Tongue (tissue), 1 donor: ENCODE measurements at regions not wholly inside any gene's neighbourhood (a gene's known extent, or its start where the extent isn't known, plus 50 kb on each side); places are given as distances from the start of the nearest gene placed in this dataset.
"Not testable (repeated sequence)": the region's sequence is repeated elsewhere in the genome, so short reads cannot be mapped to it uniquely, and the experiment has no call there.

Experiments used
- DNase-seq: peaks from one replicate; pipeline ENCODE4 v3.0.0-alpha.2; 2015

DNA sequence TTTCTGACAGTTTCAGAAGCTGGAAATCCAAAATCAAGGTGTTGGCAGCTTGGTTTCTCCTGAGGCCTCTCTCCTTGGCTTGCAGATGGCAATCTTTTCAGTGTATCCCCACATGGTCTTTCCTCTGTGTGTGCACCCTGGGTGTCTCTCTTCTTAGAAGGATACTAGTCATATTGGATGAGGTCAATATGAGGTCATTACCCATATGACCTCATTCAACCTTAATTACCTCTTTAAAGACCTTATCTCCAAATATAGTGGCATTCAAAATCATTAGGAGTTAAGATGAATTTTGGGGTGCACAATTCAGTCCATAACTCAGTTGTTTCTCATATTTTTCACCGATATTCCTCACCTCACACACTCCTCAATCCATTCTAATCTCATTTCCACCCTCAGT is 92.4 kb upstream of the TGM3 start:
- no peak for DNase-seq

DNA sequence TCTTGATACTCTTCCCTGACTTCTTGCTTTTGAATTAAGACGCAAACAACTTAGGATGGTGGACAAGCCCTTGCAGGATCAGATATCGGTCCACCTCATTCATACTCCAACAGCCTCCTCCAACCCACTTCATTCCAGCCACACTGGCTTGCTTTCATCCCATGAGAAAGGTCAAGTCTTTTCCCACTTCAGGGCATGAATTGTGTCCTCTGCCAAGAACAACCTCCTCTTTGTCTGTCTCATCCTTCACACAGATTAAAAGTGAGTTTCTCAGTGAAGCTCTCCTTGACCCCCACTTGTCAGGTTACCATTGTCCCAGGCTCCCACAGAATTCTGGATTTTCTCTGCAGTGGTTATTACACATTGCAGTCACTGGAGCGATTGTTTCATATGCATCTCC is 91.8 kb upstream of the TGM3 start:
- DNase-seq, result no peak

DNA sequence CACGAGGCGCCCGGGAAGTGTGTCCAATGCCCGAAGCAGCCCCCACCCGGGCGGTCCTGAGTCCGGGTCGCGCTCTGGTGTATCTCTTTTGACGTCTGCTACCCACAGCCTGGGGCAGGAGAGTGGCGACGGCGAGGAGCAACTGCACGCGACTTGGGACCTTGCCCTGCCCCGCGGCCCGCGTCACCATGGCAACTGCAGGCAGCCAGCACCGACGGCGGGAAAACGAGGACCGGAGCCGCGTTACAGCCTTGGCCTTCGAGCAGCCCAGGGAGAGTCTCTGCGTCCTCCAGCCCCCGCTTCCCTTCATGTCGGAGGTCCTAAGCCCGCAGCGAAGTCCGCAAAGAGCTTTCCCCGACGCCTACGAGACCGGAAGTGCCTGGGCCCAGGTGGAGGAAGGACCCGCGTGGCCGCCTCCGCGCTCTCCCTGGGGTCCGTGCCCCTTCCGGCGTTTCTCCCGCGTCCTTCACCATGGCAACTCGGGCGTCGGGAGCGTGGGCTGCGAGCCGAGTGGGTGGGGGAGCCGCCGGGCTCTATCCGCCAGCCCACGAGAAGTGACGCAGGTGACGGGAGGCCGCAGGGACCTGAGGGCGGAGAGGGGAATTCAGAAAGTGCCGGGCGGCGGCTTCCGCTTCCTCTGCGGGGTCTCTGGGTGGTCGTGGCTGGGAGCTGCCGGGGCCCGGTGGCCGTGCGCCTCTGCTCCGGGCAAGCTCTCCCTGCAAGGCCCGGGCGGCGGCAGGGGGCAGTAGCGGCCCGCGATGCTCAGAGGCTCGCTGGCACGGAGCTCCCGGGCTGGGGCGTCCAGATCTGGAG is 88.6 kb upstream of the TGM3 start:
- peak; percentile 83 for DNase-seq

DNA sequence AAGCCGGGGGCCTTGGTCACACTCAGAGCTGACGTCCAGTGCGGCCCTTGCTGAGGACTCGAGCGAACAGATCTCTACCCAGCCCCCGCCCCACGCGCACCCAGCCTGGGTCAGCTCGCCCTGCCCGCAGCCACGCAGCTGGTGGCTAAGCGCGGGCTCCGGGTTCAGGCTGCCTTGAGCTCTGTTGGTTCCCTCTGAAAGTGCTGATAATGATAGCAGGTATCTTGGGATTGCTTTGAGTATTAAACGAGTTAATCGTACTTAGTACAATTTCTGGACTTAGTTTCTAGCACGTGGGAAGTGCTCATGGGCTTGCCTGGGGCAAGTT is 88.1 kb upstream of the TGM3 start:
- no peak for DNase-seq

GRCh38 chr20:2208897-2209296 is 86.9 kb upstream of the TGM3 start:
- no peak for DNase-seq

DNA sequence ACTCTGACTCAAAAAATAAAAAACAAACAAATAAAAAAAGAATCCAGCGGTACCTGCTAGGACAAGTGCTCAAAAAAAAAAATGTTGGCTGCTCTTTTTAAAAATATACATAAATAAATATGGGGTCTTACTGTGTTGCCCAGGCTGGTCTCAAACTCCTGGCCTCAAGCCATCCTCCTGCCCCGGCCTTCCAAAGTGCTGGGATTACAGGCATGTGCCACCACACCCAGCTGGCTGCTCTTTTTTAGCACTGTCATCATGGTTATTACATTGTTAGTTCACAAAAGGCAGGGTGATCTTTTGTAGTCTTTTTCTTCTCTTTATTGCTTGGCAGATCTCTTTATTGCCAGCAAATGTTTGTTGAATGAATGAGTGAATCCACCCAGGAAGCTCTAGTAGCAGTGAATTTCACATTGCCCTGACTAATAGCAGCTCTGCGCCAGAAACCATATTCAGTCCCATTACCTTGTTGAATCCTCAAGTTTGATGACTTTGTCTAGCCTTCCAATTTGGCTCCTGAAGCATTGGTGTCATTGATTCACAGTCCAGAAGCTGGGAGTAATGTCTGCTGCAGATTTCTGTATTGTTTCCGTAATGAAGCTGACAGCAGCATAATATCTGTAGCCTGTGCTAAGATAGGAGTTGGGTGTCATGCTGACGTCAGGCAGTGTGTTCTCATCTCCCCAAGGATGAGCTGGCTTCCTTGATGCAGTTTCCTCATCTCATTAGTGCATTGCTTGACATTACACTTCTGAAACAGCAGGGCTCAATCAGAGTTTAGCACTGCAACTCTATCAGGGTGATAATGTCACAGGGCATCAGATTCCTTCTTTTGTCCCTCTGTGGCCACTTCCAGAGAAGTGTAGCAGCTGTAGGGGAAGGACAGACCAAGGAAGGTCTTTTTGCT is 84.9 kb upstream of the TGM3 start:
- peak; percentile 27 for DNase-seq

DNA sequence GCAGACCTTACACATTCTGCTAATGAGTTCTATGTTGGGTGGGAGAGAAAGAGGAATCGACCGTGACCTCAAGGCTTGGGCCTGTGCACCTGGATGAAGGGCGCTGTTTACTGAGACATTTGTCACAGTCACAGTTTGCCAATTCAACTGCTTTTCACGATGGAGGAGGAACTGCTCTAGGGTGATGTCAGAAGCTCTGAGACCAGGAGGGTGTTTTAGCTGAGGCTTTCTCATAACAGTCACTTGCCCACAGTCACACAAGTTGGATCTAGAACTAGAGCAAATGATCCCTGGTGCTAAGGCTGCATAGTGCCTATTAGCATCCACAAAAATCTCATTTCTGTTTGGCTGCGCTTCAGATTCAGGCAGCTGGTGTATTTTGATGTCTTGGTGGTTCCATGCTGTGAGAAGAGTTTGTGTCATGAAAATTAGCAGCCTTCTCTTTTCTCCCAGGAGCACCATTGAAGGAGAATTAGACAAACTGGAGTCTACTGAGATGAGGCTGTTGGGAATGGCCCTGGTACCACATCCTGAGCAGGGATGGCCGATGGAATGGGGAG is 83.3 kb upstream of the TGM3 start:
- peak; percentile 15 for DNase-seq

DNA sequence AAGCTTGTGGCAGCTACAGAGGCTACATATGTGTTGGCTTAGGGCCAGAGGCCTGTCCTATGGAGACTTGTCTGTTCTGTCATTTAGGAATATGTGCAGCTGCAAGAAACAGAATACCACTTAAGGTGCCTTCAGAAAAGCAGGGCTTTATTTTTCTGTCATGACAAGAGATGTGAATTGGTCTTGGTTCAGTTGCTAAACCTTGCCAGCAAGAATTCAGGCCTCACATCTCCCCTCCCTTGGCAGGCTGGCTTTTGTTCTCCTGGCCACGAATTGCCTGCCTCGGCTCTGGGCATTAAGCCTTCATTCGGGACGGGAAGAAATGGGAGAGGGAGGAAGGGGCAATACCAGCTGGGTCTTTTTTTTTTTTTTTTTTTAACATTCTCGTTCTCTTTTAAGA is 82.4 kb upstream of the TGM3 start:
- DNase-seq, result peak; percentile 57

- DNase-seq, result no peak
These were observed 77.8 kb upstream of the TGM3 start for GRCh38 chr20:2217857-2218539.

DNA sequence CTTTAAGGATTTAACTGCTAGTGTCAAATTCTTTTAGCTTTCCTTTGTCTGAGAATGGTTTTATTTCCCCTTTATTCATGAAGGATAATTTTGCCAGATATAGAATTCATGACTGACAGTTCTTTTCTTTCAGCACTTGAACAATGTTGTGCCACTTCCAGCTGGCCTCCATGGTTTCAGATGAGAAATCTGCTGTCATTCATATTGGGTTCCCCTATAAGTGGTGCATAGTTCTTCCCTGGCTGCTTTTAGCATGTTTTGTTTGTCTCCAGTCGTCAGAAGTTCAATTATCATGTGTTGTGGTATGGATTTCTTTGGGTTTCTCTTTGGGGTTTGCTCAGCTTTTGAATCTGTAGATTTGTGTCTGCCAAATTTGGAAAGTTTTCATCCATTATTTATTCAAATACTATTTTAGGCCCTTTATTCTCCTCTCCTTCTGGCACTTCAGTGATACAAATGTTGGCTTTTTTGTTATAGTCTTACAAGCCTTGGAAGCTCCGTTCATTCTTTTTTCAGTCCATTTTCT is 76.3 kb upstream of the TGM3 start:
- DNase-seq, result no peak

- DNase-seq, result no peak
These were observed 75.5 kb upstream of the TGM3 start for GRCh38 chr20:2220298-2220697.

- DNase-seq, result no peak
These were observed 73.9 kb upstream of the TGM3 start for GRCh38 chr20:2221921-2222320.

DNA sequence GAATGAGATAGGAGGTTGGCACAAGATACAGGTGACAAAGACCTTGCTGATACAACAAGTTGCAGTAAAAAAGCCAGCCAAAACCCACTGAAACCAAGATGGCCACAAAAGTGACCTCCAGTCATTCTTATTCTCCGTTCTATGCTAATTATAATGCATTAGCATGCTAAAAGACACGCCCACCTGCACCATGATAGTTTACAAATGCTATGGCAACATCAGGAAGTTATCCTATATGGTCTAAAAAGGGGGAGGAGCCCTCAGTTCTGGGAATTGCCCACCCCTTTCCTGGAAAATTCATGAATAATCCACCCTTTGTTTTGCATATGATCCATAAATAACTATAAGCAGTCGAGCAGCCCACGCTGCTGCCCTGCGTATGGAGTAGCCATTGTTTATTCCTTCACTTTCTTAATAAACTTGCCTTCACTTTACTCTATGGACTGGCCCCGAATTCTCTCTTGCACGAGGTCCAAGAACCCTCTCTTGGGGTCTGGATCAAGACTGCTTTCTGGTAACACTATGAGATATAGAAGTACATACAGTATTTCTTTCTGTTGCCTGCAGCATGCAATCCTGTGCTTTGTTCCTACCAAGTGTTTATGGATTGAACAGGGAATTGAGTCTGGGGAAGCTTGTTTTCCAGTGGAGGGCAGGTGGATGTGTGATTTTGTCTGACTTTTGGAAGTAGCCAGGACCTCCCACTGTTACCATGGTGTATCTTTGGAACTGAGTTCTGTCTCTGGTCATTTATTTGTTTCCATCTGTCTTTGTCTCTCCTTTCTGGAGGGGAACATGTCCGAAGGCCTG is 72.0 kb upstream of the TGM3 start:
- DNase-seq, result no peak

DNA sequence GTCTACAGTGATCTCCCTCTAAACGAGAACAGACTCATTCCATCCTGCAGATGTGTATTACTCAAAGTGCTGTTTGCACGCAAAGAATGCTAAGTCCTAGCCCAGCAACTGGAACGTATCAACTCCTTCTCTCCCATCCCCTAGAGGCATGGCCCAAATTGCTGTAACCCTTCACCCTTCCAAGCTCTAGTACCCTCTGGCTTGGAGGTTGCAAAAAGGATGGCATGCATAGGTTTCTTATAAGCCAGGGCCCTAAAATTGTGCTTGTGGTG is 71.5 kb upstream of the TGM3 start:
- no peak for DNase-seq

DNA sequence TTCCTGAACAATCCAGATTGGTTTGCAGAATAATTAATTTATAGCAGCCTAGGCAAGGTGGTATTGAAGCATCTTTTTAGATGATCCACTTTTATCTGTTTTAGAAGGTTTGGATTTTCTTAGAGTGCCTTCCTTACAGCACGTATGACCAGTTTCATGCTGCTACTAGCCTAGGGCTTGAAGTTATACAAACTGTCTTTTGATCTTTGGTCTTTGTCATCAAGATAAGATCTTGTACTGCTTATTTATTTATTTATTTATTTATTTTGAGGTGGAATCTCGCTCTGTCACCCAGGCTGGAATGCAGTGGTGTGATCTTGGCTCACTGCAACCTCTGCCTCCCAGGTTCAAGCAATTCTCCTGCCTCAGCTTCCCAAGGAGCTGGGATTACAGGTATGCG is 68.5 kb upstream of the TGM3 start:
- not testable (repeated sequence) for DNase-seq

DNA sequence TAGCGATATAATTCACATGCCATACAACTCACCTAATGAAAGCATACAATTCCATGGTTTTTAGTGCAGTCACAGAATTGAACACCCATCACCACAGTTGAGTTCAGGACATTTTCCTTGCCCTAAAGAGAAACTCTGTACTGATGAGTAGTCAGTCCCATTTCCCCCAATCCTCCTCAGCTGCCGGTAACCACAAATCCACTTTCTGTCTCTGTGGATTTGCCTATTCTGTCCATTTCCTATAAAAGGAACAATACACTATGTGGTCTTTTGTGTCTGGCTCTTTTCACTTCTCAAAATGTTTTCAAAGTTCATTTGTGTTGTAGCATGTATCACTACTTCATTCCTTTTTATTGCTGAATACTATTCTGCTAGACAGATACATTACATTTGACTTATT is 67.9 kb upstream of the TGM3 start:
- no peak for DNase-seq

DNA sequence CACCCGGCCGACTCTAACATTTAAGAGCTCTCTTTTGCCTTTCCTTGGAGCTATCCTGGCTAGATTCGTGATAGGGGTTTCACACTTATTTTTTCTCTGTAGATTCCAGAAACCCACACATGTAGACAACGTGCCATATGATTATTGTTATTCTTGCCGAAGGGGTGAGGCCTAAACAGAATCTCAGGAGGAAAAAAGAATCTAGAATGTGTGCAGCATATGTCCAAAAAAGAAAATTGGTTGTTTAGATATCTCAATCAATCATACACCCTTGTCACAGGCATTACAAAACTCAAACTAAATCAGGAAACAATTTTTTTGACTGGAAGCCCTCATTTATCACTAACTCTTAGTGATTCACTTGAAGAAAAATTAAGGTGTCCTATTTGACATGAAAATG is 66.9 kb upstream of the TGM3 start:
- no peak for DNase-seq

GRCh38 chr20:2230726-2231488 is 64.9 kb upstream of the TGM3 start:
- DNase-seq, result no peak

- DNase-seq, result no peak
These were observed 64.1 kb upstream of the TGM3 start for GRCh38 chr20:2231701-2232100.

DNA sequence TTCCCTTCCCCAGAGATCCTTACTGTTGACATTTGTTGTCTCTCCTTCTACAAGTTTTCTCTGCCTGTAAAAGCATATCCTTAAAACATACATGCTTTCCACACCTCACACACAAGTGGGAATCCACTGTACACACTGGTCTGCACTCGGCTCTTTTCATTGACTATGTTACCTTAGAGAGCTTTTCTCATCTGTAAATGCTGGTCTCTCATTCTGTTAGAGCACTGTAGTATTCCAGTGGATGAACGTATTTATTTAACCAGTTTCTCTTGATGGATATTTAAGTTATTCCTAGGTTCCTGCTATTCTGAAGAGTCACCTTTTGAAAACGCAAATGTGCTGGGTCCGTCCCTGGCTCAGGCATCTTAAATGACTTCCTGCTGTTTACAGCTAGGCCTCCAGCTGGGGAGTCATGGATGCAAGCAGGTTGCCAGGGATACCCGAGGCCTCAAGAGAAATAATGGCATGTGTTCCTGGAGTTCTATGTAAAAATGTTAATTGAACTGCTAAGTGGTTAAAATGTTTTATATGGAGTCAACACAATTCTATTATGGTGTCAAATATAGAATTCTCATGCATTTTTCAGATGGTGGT is 61.1 kb upstream of the TGM3 start:
- DNase-seq, result peak; percentile 58

DNA sequence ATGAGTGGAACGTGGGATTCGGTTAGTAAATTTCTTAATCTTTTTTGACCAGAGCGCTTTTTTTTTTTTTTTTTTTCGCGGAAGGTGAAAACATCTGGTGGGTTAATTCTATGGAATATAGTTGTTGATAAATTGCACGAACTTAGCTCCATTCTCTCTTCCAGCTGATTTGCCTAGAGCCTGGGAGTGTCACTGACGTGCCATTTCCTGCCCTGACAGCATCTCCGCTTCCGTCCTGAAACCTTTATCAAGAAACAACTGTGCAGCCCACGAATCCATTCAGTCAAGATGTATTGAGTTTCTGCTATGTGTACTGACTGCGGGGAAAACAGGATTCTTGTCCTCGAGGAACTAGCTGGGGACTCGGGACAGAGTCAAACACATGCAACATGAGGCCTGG is 59.5 kb upstream of the TGM3 start:
- peak; percentile 92 for DNase-seq
